GM12878 (cell line): ENCODE measurements at regions not wholly inside any gene's neighbourhood (a gene's known extent, or its start where the extent isn't known, plus 50 kb on each side); places are given as distances from the start of the nearest gene placed in this dataset.

ENCODE experiments used
- ATAC-seq: fragments of 200-7000 bp; cut with Tn5 transposase; 3 replicates; pipeline ENCODE4 v1.9.1; 2020; ENCODE audit warnings: mild to moderate bottlenecking, moderate library complexity
- BruUV-seq: library from RNA; stranded (reverse); fragments of 400-500 nt; replicated peaks from 2 replicates; lab custom pipeline; 2021; lab: Mats Ljungman, UMichigan
- CTCF ChIA-PET: fragments of 300-600 bp; sonication (Branson Sonifier 250); formaldehyde crosslinking; extraction: SDS; loops from one replicate; lab custom pipeline; 2021; ENCODE audit warnings: inconsistent platforms; lab: Yijun Ruan, JAX
- POLR2A ChIA-PET: fragments of 350-600 bp; formaldehyde crosslinking; extraction: SDS; loops from one replicate; lab custom pipeline; 2021; ENCODE audit warnings: inconsistent platforms; lab: Charles Lee
- RAD21 ChIA-PET: fragments of 300-600 bp; sonication (Branson Sonifier 250); formaldehyde crosslinking; loops from one replicate; lab custom pipeline; 2023; ENCODE audit warnings: antibody characterized with exemption; ENCODE audit not compliant: unreplicated experiment; lab: Charles Lee
- SMC1A ChIA-PET: fragments of 300-600 bp; sonication (Branson Sonifier 250); formaldehyde crosslinking; loops from one replicate; lab custom pipeline; 2023; ENCODE audit not compliant: unreplicated experiment, uncharacterized antibody; lab: Charles Lee
- DNase-seq: peaks from one replicate; pipeline ENCODE4 v3.0.0-alpha.2; 2011; ENCODE audit warnings: low read depth, low spot score
- FAIRE-seq: peaks from 3 replicates; lab custom pipeline; 2011; peaks lifted over from hg19 to GRCh38; lab: Jason Lieb, UNC
- H2AFZ ChIP-seq: 2 replicates; pipeline ENCODE4 v1.6.0; 2011; ENCODE audit warnings: low read depth, low read length, control low read depth; ENCODE audit not compliant: control insufficient read depth
- H3K27ac ChIP-seq: 2 replicates; pipeline ENCODE4 v1.5.1; 2011; ENCODE audit warnings: control low read depth; ENCODE audit not compliant: control insufficient read depth, insufficient read depth
- H3K27me3 ChIP-seq, 2 experiments: replicated peaks in 1 of 2; 2 replicates each; pipeline versions ENCODE4 v1.6.0 to v1.6.1; 2011; ENCODE audit warnings: low read length in 1 of 2; ENCODE audit not compliant: control insufficient read depth in 2 of 2, insufficient read depth in 2 of 2
- H3K36me3 ChIP-seq, 2 experiments: 2 replicates each; pipeline ENCODE4 v1.5.1; 2011; ENCODE audit warnings: low read length in 1 of 2; ENCODE audit not compliant: control insufficient read depth in 2 of 2, insufficient read depth in 2 of 2
- H3K4me1 ChIP-seq: 2 replicates; pipeline ENCODE4 v1.6.1; 2011; ENCODE audit warnings: mild to moderate bottlenecking, low read length, moderate library complexity, mixed read lengths; ENCODE audit not compliant: control insufficient read depth, insufficient read depth
- H3K4me2 ChIP-seq: 2 replicates; pipeline ENCODE4 v1.6.0; 2011; ENCODE audit warnings: control low read depth; ENCODE audit not compliant: control insufficient read depth, insufficient read depth
- H3K4me3 ChIP-seq: fragments of 200-600 bp; sonication (generic); 2 replicates; pipeline ENCODE4 v1.5.1; 2016
- H3K79me2 ChIP-seq: 2 replicates; pipeline ENCODE4 v1.6.0; 2011; ENCODE audit warnings: low read length; ENCODE audit not compliant: control insufficient read depth, insufficient read depth
- H3K9ac ChIP-seq: 2 replicates; pipeline ENCODE4 v1.8.0; 2011; ENCODE audit warnings: low read length, control low read depth, mixed read lengths; ENCODE audit not compliant: control insufficient read depth, insufficient read depth
- H3K9me3 ChIP-seq: replicated peaks from 3 replicates; pipeline ENCODE4 v1.5.1; 2011; ENCODE audit warnings: mild to moderate bottlenecking, low read length; ENCODE audit not compliant: control insufficient read depth, insufficient read depth
- H4K20me1 ChIP-seq: 2 replicates; pipeline ENCODE4 v1.6.0; 2011; ENCODE audit not compliant: control insufficient read depth, insufficient read depth
- FOXM1 ChIP-seq: IDR thresholded peaks from 2 replicates; pipeline ENCODE4 v1.6.1; 2012; ENCODE audit warnings: low read depth, mild to moderate bottlenecking, inconsistent platforms, low read length, moderate library complexity
- IRF4 ChIP-seq: IDR thresholded peaks from 2 replicates; pipeline ENCODE4 v1.6.1; 2011; ENCODE audit warnings: low read depth, low read length
- LARP7 ChIP-seq: fragments of 450-650 bp; IDR thresholded peaks from 2 replicates; pipeline ENCODE4 v1.6.1; 2017; ENCODE audit warnings: mild to moderate bottlenecking
- MEF2B ChIP-seq: fragments of 450-650 bp; IDR thresholded peaks from 2 replicates; pipeline ENCODE4 v1.6.1; 2018; ENCODE audit warnings: mild to moderate bottlenecking, moderate library complexity; ENCODE audit not compliant: partially characterized antibody, poor library complexity, severe bottlenecking
- RB1 ChIP-seq: fragments of 450-650 bp; formaldehyde crosslinking; IDR thresholded peaks from 2 replicates; pipeline ENCODE4 v1.6.1; 2017; ENCODE audit warnings: mild to moderate bottlenecking, borderline replicate concordance
- SMAD5 ChIP-seq: IDR thresholded peaks from 2 replicates; pipeline ENCODE4 v1.6.1; 2016; ENCODE audit warnings: antibody characterized with exemption, low read depth
- YBX1 ChIP-seq: fragments of 450-650 bp; IDR thresholded peaks from 2 replicates; pipeline ENCODE4 v1.6.1; 2016; ENCODE audit warnings: antibody characterized with exemption
- ZBED1 ChIP-seq: IDR thresholded peaks from 2 replicates; pipeline ENCODE4 v1.6.1; 2016; ENCODE audit warnings: borderline replicate concordance
- WGBS: methylation state at CpG from one replicate; pipeline ENCODE4 v1.1.6; 2016; ENCODE audit warnings: low lambda C conversion rate; ENCODE audit not compliant: insufficient replicate concordance, insufficient coverage; ENCODE audit errors: missing lambda C conversion rate; 5-methylcytosine and 5-hydroxymethylcytosine counted together
- in situ Hi-C: fragments of 300-500 bp; cut with MboI; formaldehyde crosslinking; loops from 9 replicates; pipeline ENCODE4 v1.14.3; 2018; ENCODE audit warnings: mixed read lengths
- intact Hi-C: fragments of 100-400 bp; cut with micrococcal nuclease; formaldehyde crosslinking; loops from one replicate; pipeline ENCODE4 v1.14.2; 2022; ENCODE audit not compliant: unreplicated experiment
- TF ChIP-seq, protein P1 (sequence below): fragments of 150-350 bp; IDR thresholded peaks from 2 replicates; pipeline ENCODE4 v1.6.1; 2014; ENCODE audit warnings: mild to moderate bottlenecking, low read depth, low read length
- TF ChIP-seq, protein P2 (sequence below): fragments of 450-650 bp; IDR thresholded peaks from 2 replicates; pipeline ENCODE4 v1.6.1; 2014; ENCODE audit warnings: mild to moderate bottlenecking
- TF ChIP-seq, protein P3 (sequence below): fragments of 450-650 bp; IDR thresholded peaks from 2 replicates; pipeline ENCODE4 v1.6.1; 2018; ENCODE audit warnings: mild to moderate bottlenecking, low read depth, moderate library complexity; ENCODE audit not compliant: partially characterized antibody
- TF ChIP-seq, protein P4 (sequence below): fragments of 450-650 bp; IDR thresholded peaks from 2 replicates; pipeline ENCODE4 v1.6.1; 2017; ENCODE audit warnings: mild to moderate bottlenecking, moderate library complexity

GRCh38 chr1:187971851-187972250 is 1143.1 kb downstream of the PLA2G4A start:
- RAD21 ChIA-PET: no interaction called here
- Histone ChIP-seq H3K79me2 (no peaks in the 10 kb centered on the region), H3K4me2 (no peak overlapping the region), H4K20me1 (no peaks in the 10 kb centered on the region), H3K36me3 (no peaks in the 10 kb centered on the region), H3K27me3 (no peaks in the 10 kb centered on the region), H3K9me3 (no peaks in the 10 kb centered on the region), H3K4me1 (no peaks in the 10 kb centered on the region), H2AFZ (peak overlapping the region; percentile 23; the same call in 1 of the 2 replicates), H3K9ac (no peak overlapping the region), H3K4me3 (no peak overlapping the region), H3K27ac (no peak overlapping the region)
- in situ Hi-C loops: no loop called here
- CTCF ChIA-PET: interaction anchor here (0.7 to 2.3 kb wide), 4 partner anchors 12 to 59 kb away, joined by 3 to 5 read pairs (median 4); no protein-coding TSS in a partner anchor
- no peak for ATAC-seq
- WGBS: 48% methylated on average over 2 of the region's 2 CpGs
- no peak for DNase-seq
- FAIRE-seq: no peak
- no TSS peak for BruUV-seq
- intact Hi-C loops: no loop called here
- SMC1A ChIA-PET: interaction anchor here (0.9 to 2.1 kb wide), 7 partner anchors 10 to 75 kb away, joined by 3 to 9 read pairs (median 3); no protein-coding TSS in a partner anchor
- POLR2A ChIA-PET: no interaction called here
- TF ChIP-seq, protein P1, sequence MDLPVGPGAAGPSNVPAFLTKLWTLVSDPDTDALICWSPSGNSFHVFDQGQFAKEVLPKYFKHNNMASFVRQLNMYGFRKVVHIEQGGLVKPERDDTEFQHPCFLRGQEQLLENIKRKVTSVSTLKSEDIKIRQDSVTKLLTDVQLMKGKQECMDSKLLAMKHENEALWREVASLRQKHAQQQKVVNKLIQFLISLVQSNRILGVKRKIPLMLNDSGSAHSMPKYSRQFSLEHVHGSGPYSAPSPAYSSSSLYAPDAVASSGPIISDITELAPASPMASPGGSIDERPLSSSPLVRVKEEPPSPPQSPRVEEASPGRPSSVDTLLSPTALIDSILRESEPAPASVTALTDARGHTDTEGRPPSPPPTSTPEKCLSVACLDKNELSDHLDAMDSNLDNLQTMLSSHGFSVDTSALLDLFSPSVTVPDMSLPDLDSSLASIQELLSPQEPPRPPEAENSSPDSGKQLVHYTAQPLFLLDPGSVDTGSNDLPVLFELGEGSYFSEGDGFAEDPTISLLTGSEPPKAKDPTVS: no peak
- TF ChIP-seq LARP7 (no peak), SMAD5 (no peak), MEF2B (no peak), ZBED1 (no peak), FOXM1 (no peak), RB1 (no peak), IRF4 (no peak), YBX1 (no peak)
- TF ChIP-seq, protein P2, sequence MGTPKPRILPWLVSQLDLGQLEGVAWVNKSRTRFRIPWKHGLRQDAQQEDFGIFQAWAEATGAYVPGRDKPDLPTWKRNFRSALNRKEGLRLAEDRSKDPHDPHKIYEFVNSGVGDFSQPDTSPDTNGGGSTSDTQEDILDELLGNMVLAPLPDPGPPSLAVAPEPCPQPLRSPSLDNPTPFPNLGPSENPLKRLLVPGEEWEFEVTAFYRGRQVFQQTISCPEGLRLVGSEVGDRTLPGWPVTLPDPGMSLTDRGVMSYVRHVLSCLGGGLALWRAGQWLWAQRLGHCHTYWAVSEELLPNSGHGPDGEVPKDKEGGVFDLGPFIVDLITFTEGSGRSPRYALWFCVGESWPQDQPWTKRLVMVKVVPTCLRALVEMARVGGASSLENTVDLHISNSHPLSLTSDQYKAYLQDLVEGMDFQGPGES: no peak
- TF ChIP-seq, protein P3, sequence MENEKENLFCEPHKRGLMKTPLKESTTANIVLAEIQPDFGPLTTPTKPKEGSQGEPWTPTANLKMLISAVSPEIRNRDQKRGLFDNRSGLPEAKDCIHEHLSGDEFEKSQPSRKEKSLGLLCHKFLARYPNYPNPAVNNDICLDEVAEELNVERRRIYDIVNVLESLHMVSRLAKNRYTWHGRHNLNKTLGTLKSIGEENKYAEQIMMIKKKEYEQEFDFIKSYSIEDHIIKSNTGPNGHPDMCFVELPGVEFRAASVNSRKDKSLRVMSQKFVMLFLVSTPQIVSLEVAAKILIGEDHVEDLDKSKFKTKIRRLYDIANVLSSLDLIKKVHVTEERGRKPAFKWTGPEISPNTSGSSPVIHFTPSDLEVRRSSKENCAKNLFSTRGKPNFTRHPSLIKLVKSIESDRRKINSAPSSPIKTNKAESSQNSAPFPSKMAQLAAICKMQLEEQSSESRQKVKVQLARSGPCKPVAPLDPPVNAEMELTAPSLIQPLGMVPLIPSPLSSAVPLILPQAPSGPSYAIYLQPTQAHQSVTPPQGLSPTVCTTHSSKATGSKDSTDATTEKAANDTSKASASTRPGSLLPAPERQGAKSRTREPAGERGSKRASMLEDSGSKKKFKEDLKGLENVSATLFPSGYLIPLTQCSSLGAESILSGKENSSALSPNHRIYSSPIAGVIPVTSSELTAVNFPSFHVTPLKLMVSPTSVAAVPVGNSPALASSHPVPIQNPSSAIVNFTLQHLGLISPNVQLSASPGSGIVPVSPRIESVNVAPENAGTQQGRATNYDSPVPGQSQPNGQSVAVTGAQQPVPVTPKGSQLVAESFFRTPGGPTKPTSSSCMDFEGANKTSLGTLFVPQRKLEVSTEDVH: no peak
- TF ChIP-seq, protein P4, sequence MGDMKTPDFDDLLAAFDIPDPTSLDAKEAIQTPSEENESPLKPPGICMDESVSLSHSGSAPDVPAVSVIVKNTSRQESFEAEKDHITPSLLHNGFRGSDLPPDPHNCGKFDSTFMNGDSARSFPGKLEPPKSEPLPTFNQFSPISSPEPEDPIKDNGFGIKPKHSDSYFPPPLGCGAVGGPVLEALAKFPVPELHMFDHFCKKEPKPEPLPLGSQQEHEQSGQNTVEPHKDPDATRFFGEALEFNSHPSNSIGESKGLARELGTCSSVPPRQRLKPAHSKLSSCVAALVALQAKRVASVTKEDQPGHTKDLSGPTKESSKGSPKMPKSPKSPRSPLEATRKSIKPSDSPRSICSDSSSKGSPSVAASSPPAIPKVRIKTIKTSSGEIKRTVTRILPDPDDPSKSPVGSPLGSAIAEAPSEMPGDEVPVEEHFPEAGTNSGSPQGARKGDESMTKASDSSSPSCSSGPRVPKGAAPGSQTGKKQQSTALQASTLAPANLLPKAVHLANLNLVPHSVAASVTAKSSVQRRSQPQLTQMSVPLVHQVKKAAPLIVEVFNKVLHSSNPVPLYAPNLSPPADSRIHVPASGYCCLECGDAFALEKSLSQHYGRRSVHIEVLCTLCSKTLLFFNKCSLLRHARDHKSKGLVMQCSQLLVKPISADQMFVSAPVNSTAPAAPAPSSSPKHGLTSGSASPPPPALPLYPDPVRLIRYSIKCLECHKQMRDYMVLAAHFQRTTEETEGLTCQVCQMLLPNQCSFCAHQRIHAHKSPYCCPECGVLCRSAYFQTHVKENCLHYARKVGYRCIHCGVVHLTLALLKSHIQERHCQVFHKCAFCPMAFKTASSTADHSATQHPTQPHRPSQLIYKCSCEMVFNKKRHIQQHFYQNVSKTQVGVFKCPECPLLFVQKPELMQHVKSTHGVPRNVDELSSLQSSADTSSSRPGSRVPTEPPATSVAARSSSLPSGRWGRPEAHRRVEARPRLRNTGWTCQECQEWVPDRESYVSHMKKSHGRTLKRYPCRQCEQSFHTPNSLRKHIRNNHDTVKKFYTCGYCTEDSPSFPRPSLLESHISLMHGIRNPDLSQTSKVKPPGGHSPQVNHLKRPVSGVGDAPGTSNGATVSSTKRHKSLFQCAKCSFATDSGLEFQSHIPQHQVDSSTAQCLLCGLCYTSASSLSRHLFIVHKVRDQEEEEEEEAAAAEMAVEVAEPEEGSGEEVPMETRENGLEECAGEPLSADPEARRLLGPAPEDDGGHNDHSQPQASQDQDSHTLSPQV: no peak
